ENCODE measurements at regions not wholly inside any gene's neighbourhood (a gene's known extent, or its start where the extent isn't known, plus 50 kb on each side); places are given as distances from the start of the nearest gene placed in this dataset.

GRCh38 chr9:19940811-19941535 is 152.1 kb upstream of the SLC24A2 start:
- DNase-seq (ENCODE audit: low read depth in 2 of 3, low spot score in 1 of 3), result no peak

- no peak for DNase-seq (ENCODE audit: low read depth in 2 of 3, low spot score in 1 of 3)
Observed at GRCh38 chr9:19939734-19940278, 151.0 kb upstream of the SLC24A2 start.

- DNase-seq (ENCODE audit: low read depth in 2 of 3, low spot score in 1 of 3), result no peak
Observed at GRCh38 chr9:19938990-19939733, 150.3 kb upstream of the SLC24A2 start.

DNA sequence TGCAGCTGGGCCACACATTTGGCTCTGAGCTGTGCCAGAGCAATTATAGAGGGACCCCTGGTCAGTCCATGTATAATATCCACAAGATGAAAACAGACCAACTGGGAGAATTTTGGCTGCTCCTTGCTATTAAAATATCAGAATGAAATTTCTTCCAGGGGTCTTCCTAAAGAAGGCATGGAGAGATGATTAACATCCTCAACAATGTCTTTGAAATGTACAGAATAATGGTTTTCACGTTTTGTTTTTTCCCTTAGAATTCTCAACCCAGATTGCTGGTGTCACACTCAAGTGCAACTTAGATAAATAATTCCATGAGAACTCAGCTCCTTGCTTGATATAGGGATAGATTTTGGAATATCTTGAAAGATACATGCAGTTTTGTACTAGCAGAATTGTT is 148.3 kb upstream of the SLC24A2 start:
- DNase-seq (ENCODE audit: low read depth in 2 of 3, low spot score in 1 of 3), result no peak

DNA sequence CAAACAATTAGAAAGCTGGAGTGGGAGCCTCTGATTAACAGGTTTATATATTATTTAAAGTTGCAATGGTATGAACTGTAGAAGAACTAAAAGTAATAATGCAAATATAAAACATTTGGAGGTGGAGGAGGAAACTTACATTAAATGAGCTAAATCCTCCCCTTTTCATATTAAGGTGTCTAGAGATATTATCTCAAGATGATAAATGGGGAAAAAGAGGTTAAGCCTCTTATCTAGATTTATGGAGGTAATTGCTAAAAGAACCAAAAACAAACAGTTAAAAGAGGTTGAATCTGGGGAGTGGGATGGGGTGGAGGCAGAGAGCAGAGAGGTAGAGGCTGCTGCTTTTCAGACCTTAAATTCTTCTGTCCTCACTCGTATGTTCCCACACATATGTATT is 147.8 kb upstream of the SLC24A2 start:
- no peak for DNase-seq (ENCODE audit: low read depth in 2 of 3, low spot score in 1 of 3)

- no peak for DNase-seq (ENCODE audit: low read depth in 2 of 3, low spot score in 1 of 3)
Observed at GRCh38 chr9:19935422-19935821, 146.6 kb upstream of the SLC24A2 start.

DNA sequence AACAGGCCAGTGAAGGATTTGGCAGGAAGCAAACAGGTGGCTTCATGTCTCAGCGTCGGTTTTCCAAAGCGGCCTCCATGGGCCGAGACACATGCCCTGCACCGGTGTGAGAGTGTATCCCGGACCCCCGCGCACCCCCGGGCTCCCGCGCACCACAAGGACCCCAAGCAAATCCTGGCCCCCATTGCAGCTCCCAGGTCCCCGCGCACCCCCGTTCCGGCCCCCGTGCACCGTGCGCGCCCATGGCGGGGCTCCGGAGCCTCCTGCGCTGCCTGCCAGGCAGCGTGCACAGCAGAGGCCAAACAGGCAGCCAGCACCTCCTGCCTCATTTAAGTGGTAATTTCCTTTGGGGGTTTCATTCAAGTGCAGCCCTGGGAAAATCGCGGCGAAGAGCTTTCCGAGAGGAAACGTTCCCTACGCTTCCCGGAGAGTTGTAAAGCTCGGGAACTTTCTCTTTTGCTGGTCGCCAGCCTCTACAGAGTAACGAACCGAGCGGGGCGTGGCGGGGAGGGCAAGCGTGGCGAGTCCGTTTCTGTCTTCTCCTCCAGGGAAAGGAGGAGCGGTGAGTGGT is 145.5 kb upstream of the SLC24A2 start:
- DNase-seq (ENCODE audit: low read depth in 2 of 3, low spot score in 1 of 3), result no peak

DNA sequence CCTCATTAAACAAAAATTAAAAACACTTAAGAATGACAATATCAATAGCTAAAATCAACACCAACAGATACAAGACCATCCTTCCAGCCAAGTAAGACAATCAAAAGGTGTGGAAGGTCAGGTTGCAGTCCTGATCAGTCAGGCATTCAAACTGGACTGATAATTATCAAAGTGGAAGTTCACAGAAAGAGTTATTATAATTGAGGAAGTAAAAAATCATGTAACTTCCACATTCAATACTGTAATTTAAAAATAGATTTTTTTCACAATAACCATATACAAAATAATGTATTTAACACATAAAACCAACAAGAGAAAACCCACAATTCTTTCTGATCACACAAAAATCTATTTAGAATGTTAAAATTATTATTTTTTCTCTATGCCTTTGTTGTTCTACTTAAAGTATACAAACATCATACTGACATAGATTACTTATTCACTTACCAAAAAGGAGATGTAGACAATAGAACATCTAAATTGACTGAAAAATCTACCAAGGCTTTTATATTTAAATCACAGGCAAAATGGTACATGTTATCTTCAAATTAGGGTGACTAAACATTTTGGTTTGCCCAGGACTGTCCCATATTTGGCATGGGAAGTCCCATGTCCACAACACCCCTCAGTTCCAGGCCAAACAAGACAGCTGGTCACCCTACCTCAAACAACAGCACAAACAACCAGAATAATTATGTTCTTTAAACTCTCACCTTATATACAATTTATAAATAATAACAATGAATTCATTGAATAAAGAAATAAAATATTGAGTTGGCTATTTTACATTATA is 142.5 kb upstream of the SLC24A2 start:
- DNase-seq (ENCODE audit: low read depth in 2 of 3, low spot score in 1 of 3), result no peak

GRCh38 chr9:19927560-19927959 is 138.7 kb upstream of the SLC24A2 start:
- no peak for DNase-seq (ENCODE audit: low read depth in 2 of 3, low spot score in 1 of 3)

- no peak for DNase-seq (ENCODE audit: low read depth in 2 of 3, low spot score in 1 of 3)
Observed at GRCh38 chr9:19926774-19927173, 137.9 kb upstream of the SLC24A2 start.

GRCh38 chr9:19925674-19926503 is 137.1 kb upstream of the SLC24A2 start:
- peak; percentile 65 to 87 (median 70) for DNase-seq (ENCODE audit: low read depth in 2 of 3, low spot score in 1 of 3)

DNA sequence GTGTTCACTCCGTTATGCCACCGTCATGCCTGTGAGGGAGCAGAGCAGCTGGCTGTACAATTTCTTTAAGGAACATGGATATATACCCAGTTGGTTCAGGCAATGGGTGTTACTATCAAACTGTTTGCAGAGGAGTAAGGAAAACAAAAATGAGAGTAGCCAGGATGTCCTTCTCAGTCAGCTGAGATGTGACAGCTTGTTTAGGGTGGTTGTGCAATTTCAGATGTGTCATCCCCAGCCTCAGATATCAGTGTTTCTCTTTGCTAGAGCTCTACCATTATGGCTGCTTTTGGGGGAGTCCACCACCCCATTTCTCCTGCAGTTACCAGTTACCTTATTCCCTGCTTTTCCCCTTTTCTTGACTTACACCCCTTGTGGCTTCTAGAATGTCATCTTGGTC is 135.2 kb upstream of the SLC24A2 start:
- DNase-seq (ENCODE audit: low read depth in 2 of 3, low spot score in 1 of 3), result no peak

GRCh38 chr9:19922476-19923118 is 133.8 kb upstream of the SLC24A2 start:
- DNase-seq (ENCODE audit: low read depth in 2 of 3, low spot score in 1 of 3), result no peak

GRCh38 chr9:19920401-19920800 is 131.6 kb upstream of the SLC24A2 start:
- DNase-seq (ENCODE audit: low read depth in 2 of 3, low spot score in 1 of 3), result no peak

- DNase-seq (ENCODE audit: low read depth in 2 of 3, low spot score in 1 of 3), result no peak
Observed at GRCh38 chr9:19918630-19919029, 129.8 kb upstream of the SLC24A2 start.

- DNase-seq (ENCODE audit: low read depth in 2 of 3, low spot score in 1 of 3), result no peak
Observed at GRCh38 chr9:19914044-19914443, 125.2 kb upstream of the SLC24A2 start.

- DNase-seq (ENCODE audit: low read depth in 2 of 3, low spot score in 1 of 3), result no peak
Observed at GRCh38 chr9:19913151-19913550, 124.3 kb upstream of the SLC24A2 start.

GRCh38 chr9:19903076-19903475 is 114.2 kb upstream of the SLC24A2 start:
- DNase-seq (ENCODE audit: low read depth in 2 of 3, low spot score in 1 of 3), result no peak

DNA sequence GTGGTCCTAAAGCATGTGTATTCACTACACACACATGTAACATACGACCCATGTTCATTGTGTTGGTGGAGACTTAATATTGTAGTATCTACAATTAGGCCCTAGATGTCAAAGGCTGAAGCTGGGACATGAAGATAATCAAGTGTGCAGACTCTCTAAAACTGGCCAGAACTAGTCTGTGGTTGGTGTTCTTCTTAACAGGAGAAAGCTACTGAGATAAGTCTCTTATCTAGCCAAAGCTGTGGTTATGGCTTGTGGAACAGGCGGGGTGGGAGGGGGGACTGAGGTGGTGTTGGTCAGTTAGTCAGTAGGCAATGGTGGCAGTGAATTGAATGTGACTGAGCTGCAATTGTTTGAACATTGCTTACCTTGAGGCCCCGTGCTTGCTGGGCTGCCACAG is 112.7 kb upstream of the SLC24A2 start:
- no peak for DNase-seq (ENCODE audit: low read depth in 2 of 3, low spot score in 1 of 3)

DNA sequence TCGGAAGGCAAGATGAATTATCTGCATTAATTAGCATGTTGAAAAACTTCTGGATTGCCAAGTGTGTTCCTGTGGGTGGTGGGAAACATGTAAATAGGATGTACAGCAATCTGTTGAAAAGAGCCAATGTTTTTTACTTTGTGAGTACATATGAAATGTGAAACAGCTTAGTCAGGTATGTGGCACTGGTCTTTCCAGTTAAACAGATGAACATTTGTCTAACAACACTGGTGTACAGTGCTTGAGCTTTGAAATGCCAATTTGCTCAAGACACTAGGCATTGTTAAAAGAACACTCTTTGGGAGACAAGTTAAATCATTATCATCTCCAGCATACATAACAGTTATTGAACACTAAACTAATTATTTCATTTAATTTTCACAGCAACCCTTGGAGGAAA is 107.3 kb upstream of the SLC24A2 start:
- no peak for DNase-seq (ENCODE audit: low read depth in 2 of 3, low spot score in 1 of 3)

Data from stimulated activated CD4-positive, alpha-beta T cell treated with anti-CD3 and anti-CD28 coated beads, Interleukin-12 subunit alpha, Interleukin-12 subunit beta, amount 100 ng/mL, for 48 hours (primary cell).